Transverse colon (tissue), 4 donors: ENCODE measurements at regions not wholly inside any gene's neighbourhood (a gene's known extent, or its start where the extent isn't known, plus 50 kb on each side); places are given as distances from the start of the nearest gene placed in this dataset.

Experiments
- DNase-seq: peaks from one replicate; pipeline ENCODE4 v3.0.0-alpha.2; 2019
- H3K27ac ChIP-seq, 4 donors: fragments of 200-600 bp; sonication (generic); 2 replicates each; pipeline ENCODE4 v1.5.1; 2016 to 2018; ENCODE audit warnings: inconsistent platforms in 4 of 4
- H3K27me3 ChIP-seq: fragments of 200-600 bp; sonication (generic); 2 replicates; pipeline ENCODE4 v1.5.1; 2017; ENCODE audit warnings: inconsistent platforms
- H3K36me3 ChIP-seq, 4 donors: fragments of 200-600 bp; sonication (generic); 2 replicates each; pipeline ENCODE4 v1.5.1; 2017 to 2019; ENCODE audit warnings: inconsistent platforms in 4 of 4
- H3K4me1 ChIP-seq, 4 donors: fragments of 200-600 bp; sonication (generic); 2 replicates each; pipeline ENCODE4 v1.5.1; 2017 to 2020; ENCODE audit warnings: inconsistent platforms in 4 of 4
- H3K4me3 ChIP-seq, 4 donors: fragments of 200-600 bp; sonication (generic); 1 replicate in 1 of 4; 2 replicates in 3 of 4; pipeline versions ENCODE4 v1.5.1 to v1.6.1; 2017 to 2019; ENCODE audit warnings: inconsistent platforms in 4 of 4
- H3K9me3 ChIP-seq, 2 donors: fragments of 200-600 bp; sonication (generic); 2 replicates each; pipeline ENCODE4 v1.5.1; 2017 to 2019; ENCODE audit warnings: inconsistent platforms in 2 of 2
- CTCF ChIP-seq, 5 experiments: fragments of 200-600 bp in 3 of 5; fragments of 450-650 bp in 2 of 5; sonication (generic) in 3 of 5; IDR thresholded peaks; 1 replicate in 2 of 5; 2 replicates in 3 of 5; pipeline ENCODE4 v1.5.1; 2016 to 2017; ENCODE audit warnings: antibody characterized with exemption in 5 of 5, inconsistent platforms in 3 of 5, mild to moderate bottlenecking in 2 of 5, moderate library complexity in 1 of 5
- EP300 ChIP-seq: sonication (generic); formaldehyde crosslinking; IDR thresholded peaks from one replicate; pipeline ENCODE4 v1.6.1; 2017; ENCODE audit warnings: antibody characterized with exemption, low read depth
- POLR2A ChIP-seq: fragments of 450-650 bp; IDR thresholded peaks from one replicate; pipeline ENCODE4 v1.6.1; 2016; ENCODE audit warnings: antibody characterized with exemption, mild to moderate bottlenecking, moderate library complexity
- POLR2AphosphoS5 ChIP-seq, 3 donors: sonication (generic); formaldehyde crosslinking; IDR thresholded peaks; one replicate each; pipeline ENCODE4 v1.6.1; 2016; ENCODE audit warnings: antibody characterized with exemption in 3 of 3
- WGBS, 2 donors: methylation state at CpG; one replicate each; pipeline ENCODE4 v1.1.5; 2018; ENCODE audit warnings: low coverage in 1 of 2; 5-methylcytosine and 5-hydroxymethylcytosine counted together
- in situ Hi-C, 4 donors: fragments of 200-750 bp; cut with MboI; loops; one replicate each; pipeline versions ENCODE4 v1.15.0 to v1.15.1; 2017; ENCODE audit warnings: low sequenced_read_pairs in 3 of 4, low pct_ligation_motif_present in 1 of 4, low pct_unique_long_range_greater_than_20kb in 1 of 4
- intact Hi-C: fragments of 100-400 bp; cut with DNase I; formaldehyde crosslinking; loops from one replicate; pipeline ENCODE4 v1.15.1; 2023; ENCODE audit warnings: low total_unique reads

GRCh38 chr15:36109943-36110658 is 469.3 kb upstream of the CDIN1 start:
- Histone ChIP-seq H3K4me1 (no peaks in the 10 kb centered on the region), H3K27ac (no peak overlapping the region), H3K9me3 (no peaks in the 10 kb centered on the region), H3K36me3 (no peaks in the 10 kb centered on the region), H3K27me3 (no peaks in the 10 kb centered on the region), H3K4me3 (no peak overlapping the region)
- in situ Hi-C loops = no loop called here
- no peak for DNase-seq
- intact Hi-C loops = no loop called here
- WGBS, 2 donors = 45 to 51% methylated on average over 2 of the region's 2 CpGs
- no peak for TF ChIP-seq CTCF (IDR thresholded peaks at IDR 0.05)
- no peak for TF ChIP-seq EP300
- TF ChIP-seq POLR2A = no peak
- no peak for TF ChIP-seq POLR2AphosphoS5 (IDR thresholded peaks at IDR 0.05)

- intact Hi-C loops = no loop called here
- TF ChIP-seq POLR2A (no peak), EP300 (no peak), CTCF (IDR thresholded peaks at IDR 0.05) (no peak), POLR2AphosphoS5 (IDR thresholded peaks at IDR 0.05) (no peak)
- Histone ChIP-seq H3K36me3 (no peaks in the 10 kb centered on the region), H3K27ac (no peak overlapping the region), H3K4me1 (no peaks in the 10 kb centered on the region), H3K4me3 (no peak overlapping the region), H3K9me3 (no peaks in the 10 kb centered on the region), H3K27me3 (no peaks in the 10 kb centered on the region)
- 48 to 54% methylated on average over 1 of the region's 1 CpG for WGBS, 2 donors
- in situ Hi-C loops = no loop called here
- no peak for DNase-seq
Observed at GRCh38 chr15:36110659-36110993, 468.8 kb upstream of the CDIN1 start.

DNA sequence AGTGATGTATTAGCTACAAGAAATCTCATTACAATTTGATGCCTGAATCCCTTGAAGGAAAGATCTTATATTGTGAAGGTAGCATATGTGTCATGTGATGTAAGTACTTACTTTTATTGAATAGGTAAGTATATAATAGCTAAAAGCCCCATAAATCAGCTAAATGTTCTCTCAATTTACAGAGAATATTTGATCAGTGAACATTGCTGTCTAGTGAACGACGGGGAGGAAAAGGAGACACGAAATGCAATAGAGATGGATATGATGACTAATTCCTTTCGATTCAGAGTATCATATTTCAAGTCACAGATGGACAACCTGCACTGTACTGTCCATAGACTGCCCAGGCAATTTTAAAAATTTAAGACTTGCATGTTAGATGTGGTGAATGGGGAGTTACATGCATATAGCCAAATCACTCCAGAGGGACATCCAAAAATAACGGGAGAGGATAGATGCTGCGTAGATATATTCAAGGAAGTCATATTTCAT is 462.1 kb upstream of the CDIN1 start:
- DNase-seq = no peak
- intact Hi-C loops (no loop called here), in situ Hi-C loops (no loop called here)
- Histone ChIP-seq H3K4me3 (no peak overlapping the region), H3K27ac (no peak overlapping the region), H3K36me3 (no peaks in the 10 kb centered on the region), H3K4me1 (no peaks in the 10 kb centered on the region), H3K9me3 (no peaks in the 10 kb centered on the region), H3K27me3 (no peaks in the 10 kb centered on the region)
- TF ChIP-seq POLR2AphosphoS5 (IDR thresholded peaks at IDR 0.05) (no peak), POLR2A (no peak), CTCF (IDR thresholded peaks at IDR 0.05) (no peak), EP300 (no peak)
- 84 to 88% methylated on average over 6 of the region's 6 CpGs for WGBS, 2 donors

GRCh38 chr15:36126194-36126593 is 453.2 kb upstream of the CDIN1 start:
- no peak overlapping the region for H3K4me3 ChIP-seq
- 63 to 75% methylated on average over 1 to 2 of the region's 2 CpGs for WGBS, 2 donors
- in situ Hi-C loops (no loop called here), intact Hi-C loops (no loop called here)
- DNase-seq = no peak
- no peak overlapping the region for H3K27ac ChIP-seq
- no peak for TF ChIP-seq POLR2AphosphoS5 (IDR thresholded peaks at IDR 0.05)
- no peak for TF ChIP-seq POLR2A
- no peak for TF ChIP-seq EP300
- no peak for TF ChIP-seq CTCF (IDR thresholded peaks at IDR 0.05)
- no peaks in the 10 kb centered on the region for H3K9me3 ChIP-seq
- H3K27me3 ChIP-seq = no peaks in the 10 kb centered on the region
- H3K4me1 ChIP-seq = no peaks in the 10 kb centered on the region
- no peaks in the 10 kb centered on the region for H3K36me3 ChIP-seq
